ENCODE measurements at regions not wholly inside any gene's neighbourhood (a gene's known extent, or its start where the extent isn't known, plus 50 kb on each side); places are given as distances from the start of the nearest gene placed in this dataset.
"Not testable (repeated sequence)": the region's sequence is repeated elsewhere in the genome, so short reads cannot be mapped to it uniquely, and the experiment has no call there.

DNA sequence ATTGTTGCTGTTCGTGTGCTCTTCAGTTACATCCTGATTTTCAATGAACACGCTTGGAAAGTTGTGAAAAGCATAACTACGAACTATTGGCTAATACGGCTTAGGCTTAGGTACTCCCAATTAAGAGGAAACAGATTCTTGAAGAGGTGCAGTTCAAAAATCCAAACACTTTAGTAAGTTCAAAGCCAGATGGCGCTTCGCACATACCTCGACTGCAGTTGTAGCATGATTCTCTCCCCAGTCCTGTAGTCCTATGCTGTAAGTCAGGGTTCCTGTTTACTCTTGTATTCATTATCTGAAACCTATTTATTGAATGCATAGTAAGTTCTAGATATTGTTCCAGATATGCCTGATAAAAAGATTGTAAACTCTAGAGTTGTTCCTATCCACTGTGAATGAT lies 165.2 kb downstream of the TRIB2 start:
- no peak for DNase-seq

- DNase-seq = no peak
These were observed 165.7 kb downstream of the TRIB2 start for GRCh38 chr2:12882393-12882792.

DNA sequence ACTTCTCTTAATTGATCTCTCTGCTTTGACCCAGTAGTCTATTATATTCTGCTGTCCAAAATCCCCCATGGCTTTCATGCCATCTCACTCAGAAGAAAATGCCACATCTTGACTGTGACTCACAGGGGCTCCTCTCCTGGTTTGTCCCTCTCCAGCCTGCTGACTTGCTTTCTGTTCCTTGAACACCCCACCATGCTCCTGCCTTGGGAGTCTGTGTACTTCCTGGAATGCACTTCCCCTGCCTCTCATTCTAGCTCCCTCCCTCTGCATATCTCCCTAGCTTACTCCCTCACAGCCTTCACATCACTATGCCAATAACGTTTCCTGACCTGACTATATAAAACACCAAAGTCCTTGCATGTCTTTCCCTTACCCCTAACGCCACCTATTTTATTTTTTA lies 167.2 kb downstream of the TRIB2 start:
- DNase-seq = no peak

GRCh38 chr2:12884713-12885282 lies 168.1 kb downstream of the TRIB2 start:
- no peak for DNase-seq

DNA sequence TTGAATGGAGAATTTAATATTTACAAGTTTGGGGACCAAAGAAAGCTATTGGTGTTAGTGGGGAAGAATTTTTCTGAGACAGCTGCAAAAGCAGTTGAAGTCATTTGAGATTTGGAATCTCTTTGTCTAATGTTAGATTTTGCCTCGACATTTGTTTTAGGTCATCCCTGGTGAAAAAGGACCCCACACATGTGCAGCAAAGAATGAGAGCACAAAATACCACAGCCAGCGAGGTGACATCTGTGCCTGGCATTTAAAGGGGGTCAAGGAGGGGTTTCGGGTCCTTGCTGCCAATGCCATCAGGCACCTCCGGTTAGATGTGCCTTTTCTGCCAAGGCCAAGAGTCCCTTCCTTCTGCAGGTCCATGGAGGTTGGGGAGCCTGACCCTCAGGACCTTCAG lies 173.3 kb downstream of the TRIB2 start:
- no peak for DNase-seq

DNA sequence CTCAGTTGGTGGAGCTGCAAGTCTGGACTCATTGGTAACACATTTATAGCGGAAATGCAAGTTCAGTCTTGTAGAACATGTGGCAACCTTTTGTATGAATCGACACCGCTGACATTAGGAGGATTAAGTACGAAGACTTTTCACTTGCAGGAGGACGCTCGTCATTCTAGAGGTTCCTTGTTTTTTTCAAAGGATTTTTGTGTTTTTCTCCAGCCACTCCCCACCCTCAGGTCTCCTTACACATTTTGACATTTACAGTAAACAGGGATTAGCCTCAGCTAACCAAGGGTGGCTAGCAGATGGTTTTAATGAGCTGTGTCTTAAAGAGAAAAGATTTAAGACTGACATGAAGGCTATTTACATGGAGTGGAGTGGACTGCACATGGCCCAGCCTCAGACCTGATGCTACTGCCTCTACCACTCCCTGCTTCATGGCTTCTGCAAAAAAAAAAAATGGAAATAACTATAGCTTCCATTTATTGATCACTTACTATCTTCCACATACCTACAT lies 173.8 kb downstream of the TRIB2 start:
- DNase-seq = no peak

- DNase-seq = no peak
These were observed 178.3 kb downstream of the TRIB2 start for GRCh38 chr2:12895017-12895416.

- DNase-seq = no peak
These were observed 179.7 kb downstream of the TRIB2 start for GRCh38 chr2:12896318-12896982.

DNA sequence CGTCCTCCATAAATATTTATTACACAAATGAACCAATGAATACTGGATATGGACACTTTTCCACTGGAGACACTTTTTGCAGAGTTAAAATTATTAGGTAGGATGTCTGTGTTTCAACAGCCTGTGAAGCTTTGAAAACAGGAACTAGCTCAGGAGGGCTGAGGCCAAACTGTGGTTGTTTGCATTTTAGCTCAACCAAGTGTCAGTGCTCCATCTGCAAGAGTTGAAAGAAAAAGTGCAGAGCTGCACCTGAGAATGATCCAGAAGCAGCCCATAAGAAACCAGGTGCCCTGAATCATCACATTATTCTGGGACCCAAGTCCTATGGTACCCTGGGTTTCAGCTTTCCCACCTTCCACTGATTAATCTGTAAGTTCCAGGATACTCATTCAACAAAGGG lies 180.4 kb downstream of the TRIB2 start:
- peak; percentile 5 for DNase-seq

DNA sequence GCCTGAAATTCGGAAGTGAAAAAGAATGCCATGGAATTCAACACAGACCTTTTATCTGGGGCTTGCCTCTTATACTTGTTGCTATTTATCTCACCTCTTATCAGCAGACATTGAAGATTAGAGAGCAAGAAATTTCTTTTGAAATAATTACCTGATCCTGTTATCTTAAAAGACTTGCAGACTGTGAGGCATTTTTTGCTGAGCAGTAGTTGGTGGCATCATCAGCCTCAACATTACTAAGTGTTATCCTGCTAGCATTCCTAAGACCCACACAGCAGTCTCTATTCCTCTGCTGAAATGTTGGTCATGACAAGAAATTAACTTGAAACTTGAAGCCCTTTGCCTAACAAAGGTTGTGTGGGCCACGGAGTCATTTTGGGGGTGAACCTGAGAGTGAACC lies 186.5 kb downstream of the TRIB2 start:
- no peak for DNase-seq

DNA sequence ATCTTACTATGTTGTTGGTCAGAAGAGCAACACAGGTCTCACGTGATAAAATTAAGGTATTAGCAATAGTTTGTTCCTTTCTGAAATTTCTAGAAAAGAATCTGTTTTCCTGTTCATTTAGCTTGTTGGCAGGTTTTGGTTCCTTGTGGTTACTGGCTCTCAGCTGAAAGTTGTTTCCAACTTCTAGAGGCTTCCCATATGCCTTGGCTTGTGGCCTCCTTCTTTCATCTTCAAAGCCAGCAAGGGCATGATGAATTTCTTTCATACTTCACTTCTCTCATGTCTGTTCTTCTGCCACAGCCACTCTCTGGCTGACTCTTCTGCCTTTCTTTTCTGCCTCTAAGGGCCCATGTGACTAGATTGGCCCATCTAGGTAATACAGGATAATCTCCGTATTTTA lies 193.7 kb downstream of the TRIB2 start:
- no peak for DNase-seq

GRCh38 chr2:12915787-12916186 lies 199.1 kb downstream of the TRIB2 start:
- no peak for DNase-seq

DNA sequence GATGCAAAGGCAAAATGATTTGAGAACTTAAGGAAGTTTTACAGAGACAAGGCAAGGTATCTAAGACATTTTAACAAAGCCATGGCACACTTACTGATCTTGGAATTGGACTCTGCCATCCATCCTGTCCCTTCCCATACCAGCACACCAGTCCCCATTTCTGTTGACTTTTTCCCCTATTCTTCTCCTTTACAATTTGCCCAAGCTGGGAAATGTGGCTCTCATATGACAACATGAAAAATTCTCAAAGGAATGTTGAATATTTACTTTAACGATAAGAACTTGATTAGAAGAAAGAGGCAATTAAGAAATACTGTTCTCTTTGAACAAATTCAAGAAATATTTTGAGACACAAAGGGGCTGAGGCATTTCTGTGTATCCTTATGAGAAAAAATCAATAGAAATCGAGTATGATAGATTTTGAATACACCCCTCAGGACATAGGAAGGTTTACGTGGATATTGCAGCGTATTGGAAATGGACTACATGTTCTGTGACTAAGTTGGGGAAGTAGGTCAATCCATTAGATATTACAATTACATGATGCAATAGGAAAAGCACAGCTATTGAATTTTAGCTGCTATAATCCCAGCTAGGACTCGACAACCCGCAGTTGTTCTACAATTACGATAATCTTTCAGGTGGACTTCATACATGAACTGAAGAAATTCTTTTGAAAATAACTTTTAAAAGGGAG lies 201.6 kb downstream of the TRIB2 start:
- no peak for DNase-seq

DNA sequence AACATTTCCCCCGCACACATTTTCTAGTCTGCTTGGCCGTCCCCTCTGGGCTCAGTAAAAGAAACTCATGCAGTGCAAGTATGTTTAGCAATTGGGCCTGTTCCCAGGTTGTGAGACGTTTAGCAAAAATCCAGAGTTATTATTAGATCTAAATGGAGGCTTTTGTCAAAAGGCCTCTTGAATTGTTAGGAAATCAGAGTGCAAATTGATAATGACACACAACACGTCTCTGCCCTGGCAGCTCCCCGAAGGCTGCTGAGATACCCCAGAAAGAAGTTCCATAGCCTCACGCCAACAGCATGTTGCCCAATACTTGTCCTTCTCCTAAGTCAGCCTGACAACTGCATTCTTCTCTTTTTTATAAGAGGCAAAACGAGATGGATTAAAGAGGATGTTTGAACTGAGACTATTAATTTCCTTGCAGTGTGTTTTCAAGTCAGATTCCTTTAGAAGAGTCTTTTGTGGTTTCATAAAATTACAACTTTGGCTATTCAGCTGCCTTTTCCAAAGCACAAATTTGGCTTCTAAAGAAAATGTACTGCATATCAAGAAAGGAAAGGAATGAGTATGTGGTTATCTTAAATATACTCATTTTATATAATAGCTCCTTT lies 202.2 kb downstream of the TRIB2 start:
- DNase-seq = no peak

GRCh38 chr2:12921321-12921720 lies 204.6 kb downstream of the TRIB2 start:
- no peak for DNase-seq

DNA sequence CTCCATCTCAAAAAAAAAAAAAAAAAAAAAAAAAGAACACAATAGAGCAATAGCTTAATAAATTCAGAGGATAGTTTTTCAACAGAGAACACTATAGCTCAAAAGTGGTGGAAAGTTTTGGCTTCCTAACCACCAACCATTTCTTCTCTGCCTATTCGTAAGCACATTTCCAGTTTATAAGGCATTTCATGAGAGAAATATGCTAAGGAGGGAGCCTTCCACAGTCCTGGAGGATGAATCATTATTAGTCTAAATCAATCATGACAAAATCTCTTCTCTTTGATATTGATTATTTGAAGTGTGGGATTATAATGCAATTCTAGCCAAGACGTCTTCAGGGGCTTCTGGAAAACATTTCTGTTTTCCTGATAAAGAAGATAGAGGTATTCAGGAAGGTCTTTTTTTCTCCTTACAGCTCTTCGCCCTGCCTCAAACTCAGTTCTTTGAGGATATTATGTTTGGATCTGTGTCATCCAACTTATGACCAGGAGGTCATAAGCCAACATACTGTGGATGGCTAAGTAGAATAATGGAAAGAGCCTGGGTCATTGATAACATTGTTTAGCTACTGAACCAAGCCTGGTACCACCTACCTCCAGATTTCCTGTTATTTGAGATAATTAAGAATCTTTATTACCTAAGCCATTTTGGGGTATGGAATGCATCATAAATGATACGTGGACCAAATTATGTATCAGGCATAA lies 207.3 kb downstream of the TRIB2 start:
- DNase-seq = no peak

GRCh38 chr2:12926641-12927040 lies 209.9 kb downstream of the TRIB2 start:
- DNase-seq = not testable (repeated sequence)

- no peak for DNase-seq
These were observed 211.6 kb downstream of the TRIB2 start for GRCh38 chr2:12928197-12928774.

GRCh38 chr2:12928775-12929401 lies 212.2 kb downstream of the TRIB2 start:
- DNase-seq = no peak

DNA sequence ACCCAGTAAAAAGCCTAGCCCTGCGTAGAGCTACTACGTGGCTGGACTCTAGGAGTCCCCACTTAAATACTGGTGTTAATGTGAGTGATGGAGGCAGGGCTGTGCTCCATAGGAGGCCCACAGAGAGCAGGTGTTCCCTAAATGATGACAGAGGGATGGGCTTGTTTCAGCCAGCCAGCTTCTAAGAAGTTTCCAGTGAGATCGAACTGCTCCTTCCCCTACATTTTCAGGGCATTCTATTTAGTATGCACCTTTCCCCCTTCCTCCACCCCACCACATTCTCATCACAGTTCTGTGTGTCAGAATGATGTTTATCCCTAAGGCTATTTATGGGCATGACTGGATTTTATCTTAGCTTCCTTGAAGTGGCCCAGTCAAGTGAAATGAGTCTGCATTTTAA lies 213.0 kb downstream of the TRIB2 start:
- DNase-seq = no peak

GRCh38 chr2:12930391-12930790 lies 213.7 kb downstream of the TRIB2 start:
- no peak for DNase-seq

DNA sequence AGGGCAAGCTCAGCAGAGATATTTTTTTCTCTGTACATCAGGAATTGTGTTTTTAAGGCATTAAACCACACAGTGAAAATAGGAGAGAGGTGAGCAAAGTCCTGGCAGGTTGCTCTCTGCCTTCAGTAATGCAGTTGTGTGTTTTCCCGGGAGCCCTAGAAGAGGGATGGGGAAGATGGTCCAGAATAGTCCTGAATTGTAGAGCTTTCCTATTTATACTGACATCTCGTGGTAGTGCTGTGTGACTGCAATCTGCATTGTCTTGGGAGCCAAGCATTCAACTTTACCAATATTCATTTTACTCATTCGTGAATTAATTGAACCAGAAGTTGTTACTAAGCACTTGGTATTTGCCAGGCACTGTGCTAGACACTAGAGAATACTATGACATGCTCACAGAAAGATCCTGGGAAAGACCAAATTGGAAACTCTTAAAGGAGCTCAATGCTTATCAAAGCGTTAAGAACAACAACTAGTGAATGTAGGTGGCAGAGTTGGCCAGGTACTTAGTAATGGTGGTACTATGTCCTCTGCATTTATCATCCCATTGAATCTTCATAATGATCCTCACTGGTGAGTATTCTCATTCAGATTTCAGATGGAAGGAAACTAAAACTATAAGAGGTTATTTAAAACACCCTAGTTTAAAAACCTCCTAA lies 214.6 kb downstream of the TRIB2 start:
- DNase-seq = peak; percentile 23

Data from CD4-positive, alpha-beta T cell treated with Interleukin-6 for 4 hours (primary cell).